ENCODE measurements at regions not wholly inside any gene's neighbourhood (a gene's known extent, or its start where the extent isn't known, plus 50 kb on each side); places are given as distances from the start of the nearest gene placed in this dataset.

DNA sequence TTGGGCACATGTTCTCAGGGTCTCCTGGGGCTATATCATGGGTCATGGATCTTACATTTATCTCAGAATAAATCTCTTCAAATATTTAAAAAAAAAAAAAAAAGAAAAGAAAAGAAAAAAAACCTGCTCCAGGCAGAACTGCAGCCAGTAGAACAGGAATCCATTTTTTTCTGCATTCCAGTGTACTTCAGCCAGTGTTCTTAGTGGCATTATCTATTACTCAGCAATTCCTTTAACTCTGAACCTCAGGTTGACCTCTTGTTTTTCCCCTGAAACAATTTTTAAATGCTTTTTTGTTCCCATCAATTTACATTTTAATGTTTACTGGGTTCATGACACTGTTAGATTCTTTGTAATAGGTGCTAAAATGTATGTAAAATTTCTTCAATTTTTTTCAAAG, 66.7 kb upstream of the STXBP6 start:
- no peak overlapping the region for H3K4me3 ChIP-seq (ENCODE audit: low read depth, low read length)
- DNase-seq (ENCODE audit: low read depth): peak; percentile 55
- TF ChIP-seq, protein P1, sequence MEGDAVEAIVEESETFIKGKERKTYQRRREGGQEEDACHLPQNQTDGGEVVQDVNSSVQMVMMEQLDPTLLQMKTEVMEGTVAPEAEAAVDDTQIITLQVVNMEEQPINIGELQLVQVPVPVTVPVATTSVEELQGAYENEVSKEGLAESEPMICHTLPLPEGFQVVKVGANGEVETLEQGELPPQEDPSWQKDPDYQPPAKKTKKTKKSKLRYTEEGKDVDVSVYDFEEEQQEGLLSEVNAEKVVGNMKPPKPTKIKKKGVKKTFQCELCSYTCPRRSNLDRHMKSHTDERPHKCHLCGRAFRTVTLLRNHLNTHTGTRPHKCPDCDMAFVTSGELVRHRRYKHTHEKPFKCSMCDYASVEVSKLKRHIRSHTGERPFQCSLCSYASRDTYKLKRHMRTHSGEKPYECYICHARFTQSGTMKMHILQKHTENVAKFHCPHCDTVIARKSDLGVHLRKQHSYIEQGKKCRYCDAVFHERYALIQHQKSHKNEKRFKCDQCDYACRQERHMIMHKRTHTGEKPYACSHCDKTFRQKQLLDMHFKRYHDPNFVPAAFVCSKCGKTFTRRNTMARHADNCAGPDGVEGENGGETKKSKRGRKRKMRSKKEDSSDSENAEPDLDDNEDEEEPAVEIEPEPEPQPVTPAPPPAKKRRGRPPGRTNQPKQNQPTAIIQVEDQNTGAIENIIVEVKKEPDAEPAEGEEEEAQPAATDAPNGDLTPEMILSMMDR (conservative IDR thresholded peaks at IDR 0.05; ENCODE audit: low read depth, low read length): no peak

DNA sequence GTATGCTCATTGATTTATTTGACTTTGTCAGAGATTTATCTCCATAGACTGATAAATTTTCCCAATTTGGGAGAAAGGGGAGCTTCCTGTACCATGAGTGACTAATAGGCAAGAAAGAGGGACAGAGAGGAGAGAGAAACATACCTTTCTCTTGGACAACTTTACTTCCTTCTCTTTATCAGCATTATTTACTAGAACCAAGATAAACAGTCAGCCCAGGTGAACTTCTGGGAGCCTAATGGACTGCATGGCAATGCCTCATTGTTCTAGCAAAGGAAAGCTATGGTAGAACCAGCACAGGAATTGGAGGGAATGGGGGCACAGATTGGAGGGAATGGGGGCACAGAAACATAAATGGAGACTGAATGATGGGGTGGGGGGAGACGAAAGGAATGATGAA, 63.4 kb upstream of the STXBP6 start:
- TF ChIP-seq, protein P1 (conservative IDR thresholded peaks at IDR 0.05; ENCODE audit: low read depth, low read length): no peak
- H3K4me3 ChIP-seq (ENCODE audit: low read depth, low read length): no peak overlapping the region
- no peak for DNase-seq (ENCODE audit: low read depth)

DNA sequence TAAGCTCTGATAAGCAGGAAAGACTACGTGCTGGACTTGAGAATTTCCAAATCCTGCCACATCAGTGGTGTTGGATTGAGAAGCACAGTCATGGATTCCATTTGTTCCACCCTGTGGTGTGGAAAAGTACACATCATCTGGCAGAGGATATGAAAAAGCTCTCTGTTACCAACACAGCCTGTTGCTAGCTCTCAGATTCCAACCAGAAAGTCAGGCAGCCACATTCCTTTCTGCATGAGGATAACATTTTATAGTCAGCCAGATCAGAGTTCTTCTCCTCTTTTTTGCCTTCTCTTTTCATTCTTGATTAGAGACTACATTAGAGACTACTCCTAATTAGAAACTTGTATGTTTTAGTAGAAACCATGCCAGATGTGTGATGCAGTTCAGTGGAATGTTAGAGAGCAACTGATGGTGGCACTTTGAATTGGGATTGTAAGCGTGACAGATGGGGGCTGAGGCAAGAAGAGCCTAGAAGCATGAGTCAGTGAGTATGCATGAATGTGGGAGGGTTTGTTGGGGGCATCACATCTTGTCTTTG, 61.2 kb upstream of the STXBP6 start:
- no peak overlapping the region for H3K4me3 ChIP-seq (ENCODE audit: low read depth, low read length)
- TF ChIP-seq, protein P1 (conservative IDR thresholded peaks at IDR 0.05; ENCODE audit: low read depth, low read length): no peak
- DNase-seq (ENCODE audit: low read depth): peak; percentile 96

DNA sequence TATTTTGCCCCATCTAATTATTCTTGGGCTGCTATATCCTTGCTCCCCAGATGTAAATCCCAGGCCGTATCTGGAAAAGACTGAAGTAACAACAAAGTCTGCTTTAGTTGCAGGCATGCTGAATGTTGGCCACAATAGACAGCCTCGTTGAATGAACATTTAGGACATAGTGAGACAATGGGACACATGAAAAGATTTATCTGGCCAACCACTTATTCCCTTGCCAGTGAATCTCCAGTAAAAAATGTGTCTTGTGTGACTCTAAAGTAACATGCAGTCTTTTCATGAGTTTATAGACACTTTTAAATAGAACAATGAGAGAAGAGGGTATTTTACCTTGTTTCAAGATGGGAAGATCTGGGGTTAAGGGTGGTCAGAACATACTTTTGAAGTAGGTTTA, 60.2 kb upstream of the STXBP6 start:
- H3K4me3 ChIP-seq (ENCODE audit: low read depth, low read length): no peak overlapping the region
- DNase-seq (ENCODE audit: low read depth): no peak
- TF ChIP-seq, protein P1 (conservative IDR thresholded peaks at IDR 0.05; ENCODE audit: low read depth, low read length): no peak

DNA sequence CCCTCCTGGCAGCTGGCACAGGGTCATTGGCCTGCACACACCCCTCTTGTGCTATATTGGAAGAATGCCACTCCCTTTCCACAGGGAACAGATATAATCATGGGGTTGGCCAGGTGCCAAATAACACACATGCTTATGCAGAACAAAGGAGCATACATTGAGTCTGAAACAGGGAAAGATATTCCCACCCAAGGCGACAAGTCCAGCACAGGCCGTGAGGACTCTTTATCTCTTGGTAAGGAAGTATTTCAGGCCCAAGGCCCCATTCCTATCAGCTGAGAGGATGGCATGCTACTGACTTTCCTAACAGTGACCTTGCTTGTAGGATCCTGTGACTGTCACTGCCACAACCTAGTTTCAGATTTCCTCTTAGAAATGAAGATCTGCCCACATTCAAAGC, 59.0 kb upstream of the STXBP6 start:
- H3K4me3 ChIP-seq (ENCODE audit: low read depth, low read length): no peak overlapping the region
- peak; percentile 18 for DNase-seq (ENCODE audit: low read depth)
- TF ChIP-seq, protein P1 (conservative IDR thresholded peaks at IDR 0.05; ENCODE audit: low read depth, low read length): no peak

DNA sequence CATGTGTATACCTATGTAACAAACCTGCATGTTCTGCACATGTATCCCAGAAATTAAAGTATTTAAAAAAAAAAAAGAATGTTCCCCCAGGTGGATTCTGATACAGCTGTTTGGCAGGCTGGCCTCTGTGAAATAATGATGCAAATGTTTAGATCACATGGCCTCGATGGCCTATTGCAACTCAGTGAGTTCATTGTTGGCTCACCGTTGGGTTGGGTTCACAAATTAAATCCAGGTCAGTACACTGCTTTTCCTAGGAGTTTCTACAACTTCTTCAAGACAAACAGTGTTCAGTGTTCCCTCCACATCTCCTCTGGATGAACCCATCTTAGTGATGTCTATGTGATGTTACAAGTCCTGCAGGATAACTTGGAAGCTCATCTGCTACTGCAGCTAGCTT, 58.3 kb upstream of the STXBP6 start:
- TF ChIP-seq, protein P1 (conservative IDR thresholded peaks at IDR 0.05; ENCODE audit: low read depth, low read length): no peak
- no peak for DNase-seq (ENCODE audit: low read depth)
- H3K4me3 ChIP-seq (ENCODE audit: low read depth, low read length): no peak overlapping the region

DNA sequence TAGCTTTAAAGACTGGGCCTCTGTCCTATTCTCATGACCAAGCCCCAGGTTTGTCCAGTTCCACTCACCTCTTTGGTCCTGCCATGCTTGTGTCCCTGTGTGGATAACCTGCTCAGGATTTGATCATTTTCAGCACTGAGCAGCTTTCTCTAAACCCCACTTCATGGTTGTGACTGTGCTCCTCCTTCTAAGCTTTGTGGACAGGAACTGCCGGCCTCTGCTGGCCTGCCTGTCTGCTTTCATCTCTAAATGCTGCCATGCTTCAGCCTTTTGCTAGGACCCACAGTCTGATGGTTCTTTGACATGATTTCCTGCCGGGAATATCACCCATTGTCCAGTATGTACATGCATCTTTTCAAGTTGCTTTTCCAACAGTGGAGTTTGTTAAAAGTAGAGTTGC, 53.9 kb upstream of the STXBP6 start:
- TF ChIP-seq, protein P1 (conservative IDR thresholded peaks at IDR 0.05; ENCODE audit: low read depth, low read length): no peak
- no peak for DNase-seq (ENCODE audit: low read depth)
- H3K4me3 ChIP-seq (ENCODE audit: low read depth, low read length): no peak overlapping the region

All from choroid plexus epithelial cell (primary cell).